WTC11 (cell line): ENCODE measurements at regions not wholly inside any gene's neighbourhood (a gene's known extent, or its start where the extent isn't known, plus 50 kb on each side); places are given as distances from the start of the nearest gene placed in this dataset.

Experiments used
- ATAC-seq: fragments of 200-7000 bp; cut with Tn5 transposase; 2 replicates; pipeline ENCODE4 v1.10.0; 2021; ENCODE audit warnings: mild to moderate bottlenecking, moderate library complexity
- CTCF ChIA-PET: fragments of 300-600 bp; sonication (Branson Sonifier 250); formaldehyde crosslinking; loops from one replicate; lab custom pipeline; 2021; ENCODE audit warnings: antibody characterized with exemption; lab: Charles Lee
- POLR2A ChIA-PET: fragments of 350-600 bp; sonication (Branson Sonifier 250); formaldehyde crosslinking; loops from one replicate; lab custom pipeline; 2021; ENCODE audit warnings: antibody characterized with exemption; lab: Charles Lee
- DNase-seq: peaks from one replicate; pipeline ENCODE4 v3.0.0; 2021; ENCODE audit warnings: low spot score
- H3K27ac Mint-ChIP-seq: 2 replicates; pipeline ENCODE4 v1.8.0; 2021; ENCODE audit warnings: mixed read lengths
- H3K27me3 Mint-ChIP-seq: 2 replicates; pipeline ENCODE4 v1.8.0; 2021; ENCODE audit warnings: low read depth, mild to moderate bottlenecking, moderate library complexity, mixed read lengths
- H3K36me3 Mint-ChIP-seq: 2 replicates; pipeline ENCODE4 v1.8.0; 2021; ENCODE audit warnings: mixed read lengths
- H3K4me1 Mint-ChIP-seq: 2 replicates; pipeline ENCODE4 v1.8.0; 2022; ENCODE audit warnings: mixed read lengths
- H3K4me3 Mint-ChIP-seq: 2 replicates; pipeline ENCODE4 v1.8.0; 2021; ENCODE audit warnings: mild to moderate bottlenecking, moderate library complexity, mixed read lengths
- H3K9me3 Mint-ChIP-seq: 2 replicates; pipeline ENCODE4 v1.8.0; 2021; ENCODE audit warnings: mixed read lengths
- AFF4 ChIP-seq: sonication (generic); formaldehyde crosslinking; IDR thresholded peaks from 2 replicates; pipeline ENCODE4 v1.8.1; 2023; ENCODE audit warnings: mild to moderate bottlenecking, missing genetic modification reagents, borderline replicate concordance
- ATF2 ChIP-seq: sonication (generic); formaldehyde crosslinking; IDR thresholded peaks from 2 replicates; pipeline ENCODE4 v1.8.1; 2022; ENCODE audit warnings: low read depth, missing genetic modification reagents, borderline replicate concordance
- ATF6 ChIP-seq: sonication (generic); formaldehyde crosslinking; IDR thresholded peaks from 2 replicates; pipeline ENCODE4 v1.8.1; 2023; ENCODE audit warnings: mild to moderate bottlenecking, missing genetic modification reagents
- CREB1 ChIP-seq: sonication (generic); formaldehyde crosslinking; IDR thresholded peaks from 2 replicates; pipeline ENCODE4 v1.8.0; 2023; ENCODE audit warnings: mild to moderate bottlenecking, missing genetic modification reagents
- FOXJ3 ChIP-seq: sonication (generic); formaldehyde crosslinking; IDR thresholded peaks from 2 replicates; pipeline ENCODE4 v1.9.0; 2021; ENCODE audit warnings: missing genetic modification reagents, mild to moderate bottlenecking, borderline replicate concordance
- FOXP1 ChIP-seq: sonication (generic); formaldehyde crosslinking; IDR thresholded peaks from 2 replicates; pipeline ENCODE4 v1.8.0; 2022; ENCODE audit warnings: missing genetic modification reagents, mild to moderate bottlenecking, moderate library complexity, borderline replicate concordance
- IRF1 ChIP-seq: sonication (generic); formaldehyde crosslinking; IDR thresholded peaks from 2 replicates; pipeline ENCODE4 v1.8.0; 2023; ENCODE audit warnings: missing genetic modification reagents
- MLX ChIP-seq: sonication (generic); formaldehyde crosslinking; IDR thresholded peaks from 2 replicates; pipeline ENCODE4 v1.8.1; 2023; ENCODE audit warnings: mild to moderate bottlenecking, missing genetic modification reagents, moderate library complexity
- NFE2L1 ChIP-seq: sonication (generic); formaldehyde crosslinking; IDR thresholded peaks from 2 replicates; pipeline ENCODE4 v1.8.1; 2023; ENCODE audit warnings: missing genetic modification reagents
- OVOL2 ChIP-seq: fragments of 250-450 bp; sonication (Bioruptor Pico); IDR thresholded peaks from 2 replicates; pipeline ENCODE4 v1.9.0; 2021; ENCODE audit warnings: mild to moderate bottlenecking, borderline replicate concordance
- STAT6 ChIP-seq: sonication (generic); formaldehyde crosslinking; conservative IDR thresholded peaks from 2 replicates; pipeline ENCODE4 v1.8.1; 2023; ENCODE audit warnings: mild to moderate bottlenecking, low read depth, missing genetic modification reagents, moderate library complexity
- TEAD1 ChIP-seq: sonication (generic); formaldehyde crosslinking; IDR thresholded peaks from 2 replicates; pipeline ENCODE4 v1.8.0; 2022; ENCODE audit warnings: mild to moderate bottlenecking, missing genetic modification reagents
- TEAD4 ChIP-seq: sonication (generic); formaldehyde crosslinking; IDR thresholded peaks from 2 replicates; pipeline ENCODE4 v1.8.0; 2022; ENCODE audit warnings: mild to moderate bottlenecking, missing genetic modification reagents
- TP53 ChIP-seq: sonication (generic); formaldehyde crosslinking; IDR thresholded peaks from 2 replicates; pipeline ENCODE4 v1.8.1; 2023; ENCODE audit warnings: mild to moderate bottlenecking, missing genetic modification reagents
- USF2 ChIP-seq: sonication (generic); formaldehyde crosslinking; IDR thresholded peaks from 2 replicates; pipeline ENCODE4 v1.8.1; 2023; ENCODE audit warnings: mild to moderate bottlenecking, missing genetic modification reagents, moderate library complexity
- ZNF423 ChIP-seq: fragments of 250-450 bp; sonication (Bioruptor Pico); IDR thresholded peaks from 2 replicates; pipeline ENCODE4 v2.1.2; 2022; ENCODE audit warnings: mild to moderate bottlenecking, moderate library complexity
- ZNF512 ChIP-seq: sonication (generic); formaldehyde crosslinking; IDR thresholded peaks from 2 replicates; pipeline ENCODE4 v1.8.1; 2022; ENCODE audit warnings: missing genetic modification reagents, borderline replicate concordance
- ZNF671 ChIP-seq: fragments of 250-450 bp; sonication (Bioruptor Pico); IDR thresholded peaks from 2 replicates; pipeline ENCODE4 v1.8.0; 2021; ENCODE audit warnings: mild to moderate bottlenecking

- TF ChIP-seq FOXJ3 (CRISPR knock-in tag) (no peak), FOXP1 (CRISPR knock-in tag) (no peak)
Observed at GRCh38 chr11:70772950-70773349, 374.6 kb downstream of the CTTN start (continued).

GRCh38 chr11:70775386-70776075 is 377.2 kb downstream of the CTTN start:
- POLR2A ChIA-PET, result no interaction called here
- no peaks in the 10 kb centered on the region for H3K27me3 Mint-ChIP-seq
- CTCF ChIA-PET, result no interaction called here
- peaks cover 5% of the 10 kb centered on the region for H3K36me3 Mint-ChIP-seq
- no peak overlapping the region for H3K27ac Mint-ChIP-seq
- TF ChIP-seq ZNF671 (CRISPR knock-in tag) (no peak), ATF6 (CRISPR knock-in tag) (no peak), NFE2L1 (no peak), ZNF512 (CRISPR knock-in tag) (no peak), AFF4 (CRISPR knock-in tag) (no peak), OVOL2 (CRISPR knock-in tag) (no peak), CREB1 (CRISPR knock-in tag) (no peak), USF2 (CRISPR knock-in tag) (no peak)
- H3K4me1 Mint-ChIP-seq, result peaks cover 6% of the 10 kb centered on the region
- ATAC-seq, result no peak
- no peak overlapping the region for H3K4me3 Mint-ChIP-seq
- H3K9me3 Mint-ChIP-seq, result peaks cover 10% of the 10 kb centered on the region
- DNase-seq, result no peak

GRCh38 chr11:70776914-70777532 is 378.7 kb downstream of the CTTN start:
- Mint-ChIP-seq H3K4me1 (peaks cover 6% of the 10 kb centered on the region), H3K4me3 (no peak overlapping the region), H3K9me3 (peaks cover 10% of the 10 kb centered on the region), H3K36me3 (peaks cover 5% of the 10 kb centered on the region), H3K27me3 (no peaks in the 10 kb centered on the region), H3K27ac (no peak overlapping the region)
- ChIA-PET POLR2A (no interaction called here), CTCF (no interaction called here)
- ATAC-seq (no peak), DNase-seq (no peak)
- TF ChIP-seq IRF1 (no peak), ATF2 (no peak), STAT6 (CRISPR knock-in tag) (no peak), TEAD1 (no peak), MLX (CRISPR knock-in tag) (no peak), TP53 (no peak), ZNF423 (no peak), TEAD4 (CRISPR knock-in tag) (no peak)
